GM12878 (cell line): ENCODE measurements at regions not wholly inside any gene's neighbourhood (a gene's known extent, or its start where the extent isn't known, plus 50 kb on each side); places are given as distances from the start of the nearest gene placed in this dataset.

Experiments used
- ATAC-seq: fragments of 200-7000 bp; cut with Tn5 transposase; 3 replicates; pipeline ENCODE4 v1.9.1; 2020; ENCODE audit warnings: mild to moderate bottlenecking, moderate library complexity
- BruUV-seq: library from RNA; stranded (reverse); fragments of 400-500 nt; replicated peaks from 2 replicates; lab custom pipeline; 2021; lab: Mats Ljungman, UMichigan
- CTCF ChIA-PET: fragments of 300-600 bp; sonication (Branson Sonifier 250); formaldehyde crosslinking; extraction: SDS; loops from one replicate; lab custom pipeline; 2021; ENCODE audit warnings: inconsistent platforms; lab: Yijun Ruan, JAX
- POLR2A ChIA-PET: fragments of 350-600 bp; formaldehyde crosslinking; extraction: SDS; loops from one replicate; lab custom pipeline; 2021; ENCODE audit warnings: inconsistent platforms; lab: Charles Lee
- RAD21 ChIA-PET: fragments of 300-600 bp; sonication (Branson Sonifier 250); formaldehyde crosslinking; loops from one replicate; lab custom pipeline; 2023; ENCODE audit warnings: antibody characterized with exemption; ENCODE audit not compliant: unreplicated experiment; lab: Charles Lee
- SMC1A ChIA-PET: fragments of 300-600 bp; sonication (Branson Sonifier 250); formaldehyde crosslinking; loops from one replicate; lab custom pipeline; 2023; ENCODE audit not compliant: unreplicated experiment, uncharacterized antibody; lab: Charles Lee
- DNase-seq: peaks from one replicate; pipeline ENCODE4 v3.0.0-alpha.2; 2011; ENCODE audit warnings: low read depth, low spot score
- FAIRE-seq: peaks from 3 replicates; lab custom pipeline; 2011; peaks lifted over from hg19 to GRCh38; lab: Jason Lieb, UNC
- H2AFZ ChIP-seq: 2 replicates; pipeline ENCODE4 v1.6.0; 2011; ENCODE audit warnings: low read depth, low read length, control low read depth; ENCODE audit not compliant: control insufficient read depth
- H3K27ac ChIP-seq: 2 replicates; pipeline ENCODE4 v1.5.1; 2011; ENCODE audit warnings: control low read depth; ENCODE audit not compliant: control insufficient read depth, insufficient read depth
- H3K27me3 ChIP-seq, 2 experiments: replicated peaks in 1 of 2; 2 replicates each; pipeline versions ENCODE4 v1.6.0 to v1.6.1; 2011; ENCODE audit warnings: low read length in 1 of 2; ENCODE audit not compliant: control insufficient read depth in 2 of 2, insufficient read depth in 2 of 2
- H3K36me3 ChIP-seq, 2 experiments: 2 replicates each; pipeline ENCODE4 v1.5.1; 2011; ENCODE audit warnings: low read length in 1 of 2; ENCODE audit not compliant: control insufficient read depth in 2 of 2, insufficient read depth in 2 of 2
- H3K4me1 ChIP-seq: 2 replicates; pipeline ENCODE4 v1.6.1; 2011; ENCODE audit warnings: mild to moderate bottlenecking, low read length, moderate library complexity, mixed read lengths; ENCODE audit not compliant: control insufficient read depth, insufficient read depth
- H3K4me2 ChIP-seq: 2 replicates; pipeline ENCODE4 v1.6.0; 2011; ENCODE audit warnings: control low read depth; ENCODE audit not compliant: control insufficient read depth, insufficient read depth
- H3K4me3 ChIP-seq: fragments of 200-600 bp; sonication (generic); 2 replicates; pipeline ENCODE4 v1.5.1; 2016
- H3K79me2 ChIP-seq: 2 replicates; pipeline ENCODE4 v1.6.0; 2011; ENCODE audit warnings: low read length; ENCODE audit not compliant: control insufficient read depth, insufficient read depth
- H3K9ac ChIP-seq: 2 replicates; pipeline ENCODE4 v1.8.0; 2011; ENCODE audit warnings: low read length, control low read depth, mixed read lengths; ENCODE audit not compliant: control insufficient read depth, insufficient read depth
- H3K9me3 ChIP-seq: replicated peaks from 3 replicates; pipeline ENCODE4 v1.5.1; 2011; ENCODE audit warnings: mild to moderate bottlenecking, low read length; ENCODE audit not compliant: control insufficient read depth, insufficient read depth
- H4K20me1 ChIP-seq: 2 replicates; pipeline ENCODE4 v1.6.0; 2011; ENCODE audit not compliant: control insufficient read depth, insufficient read depth
- BCL11A ChIP-seq: IDR thresholded peaks from 2 replicates; pipeline ENCODE4 v1.6.1; 2011; ENCODE audit warnings: low read depth, low read length
- CBX5 ChIP-seq: sonication (generic); IDR thresholded peaks from 2 replicates; pipeline ENCODE4 v1.6.1; 2016; ENCODE audit warnings: low read depth, moderate library complexity, mild to moderate bottlenecking, inconsistent platforms
- CHD4 ChIP-seq: fragments of 200-600 bp; sonication (generic); IDR thresholded peaks from 2 replicates; pipeline ENCODE4 v1.6.1; 2016; ENCODE audit warnings: mild to moderate bottlenecking
- CREB1 ChIP-seq: IDR thresholded peaks from 2 replicates; pipeline ENCODE4 v1.6.1; 2012; ENCODE audit warnings: low read depth, mild to moderate bottlenecking, inconsistent platforms
- EED ChIP-seq: sonication (generic); IDR thresholded peaks from 2 replicates; pipeline ENCODE4 v1.6.1; 2016; ENCODE audit warnings: antibody characterized with exemption, low read depth
- ETV6 ChIP-seq, 2 experiments: fragments of 450-650 bp in 1 of 2; IDR thresholded peaks in 1 of 2; conservative IDR thresholded peaks in 1 of 2; 2 replicates each; pipeline ENCODE4 v1.6.1; 2014; ENCODE audit warnings: antibody characterized with exemption in 1 of 2, borderline replicate concordance in 1 of 2, low read depth in 1 of 2, mild to moderate bottlenecking in 1 of 2, moderate library complexity in 1 of 2
- IKZF1 ChIP-seq: fragments of 450-650 bp; conservative IDR thresholded peaks from 2 replicates; pipeline ENCODE4 v1.6.1; 2017; ENCODE audit warnings: antibody characterized with exemption, mild to moderate bottlenecking
- JUND ChIP-seq: IDR thresholded peaks from 2 replicates; pipeline ENCODE4 v1.6.1; 2012; ENCODE audit warnings: low read depth, mild to moderate bottlenecking, low read length, improper control_type of control experiment, moderate library complexity
- RFX5 ChIP-seq: IDR thresholded peaks from 2 replicates; pipeline ENCODE4 v1.6.1; 2011; ENCODE audit warnings: low read depth, low read length, improper control_type of control experiment
- SPI1 ChIP-seq: IDR thresholded peaks from 2 replicates; pipeline ENCODE4 v1.6.1; 2011; ENCODE audit warnings: low read depth, mild to moderate bottlenecking, low read length, moderate library complexity, borderline replicate concordance; ENCODE audit not compliant: insufficient read depth
- SREBF2 ChIP-seq: IDR thresholded peaks from 2 replicates; pipeline ENCODE4 v1.6.1; 2012; ENCODE audit warnings: mild to moderate bottlenecking, low read length
- SUPT20H ChIP-seq: IDR thresholded peaks from 2 replicates; pipeline ENCODE4 v1.6.1; 2011; ENCODE audit warnings: low read depth, mild to moderate bottlenecking, low read length, moderate library complexity, borderline replicate concordance; ENCODE audit not compliant: control insufficient read depth
- SUZ12 ChIP-seq: fragments of 200-600 bp; sonication (generic); IDR thresholded peaks from one replicate; pipeline ENCODE4 v1.6.1; 2018; ENCODE audit warnings: antibody characterized with exemption, mild to moderate bottlenecking; ENCODE audit not compliant: unreplicated experiment
- ZNF24 ChIP-seq: fragments of 450-650 bp; IDR thresholded peaks from 2 replicates; pipeline ENCODE4 v1.6.1; 2017; ENCODE audit warnings: antibody characterized with exemption, mild to moderate bottlenecking
- ZSCAN29 ChIP-seq: fragments of 450-650 bp; IDR thresholded peaks from 2 replicates; pipeline ENCODE4 v1.6.1; 2017; ENCODE audit warnings: mild to moderate bottlenecking, moderate library complexity
- WGBS: methylation state at CpG from one replicate; pipeline ENCODE4 v1.1.6; 2016; ENCODE audit warnings: low lambda C conversion rate; ENCODE audit not compliant: insufficient replicate concordance, insufficient coverage; ENCODE audit errors: missing lambda C conversion rate; 5-methylcytosine and 5-hydroxymethylcytosine counted together
- in situ Hi-C: fragments of 300-500 bp; cut with MboI; formaldehyde crosslinking; loops from 9 replicates; pipeline ENCODE4 v1.14.3; 2018; ENCODE audit warnings: mixed read lengths
- intact Hi-C: fragments of 100-400 bp; cut with micrococcal nuclease; formaldehyde crosslinking; loops from one replicate; pipeline ENCODE4 v1.14.2; 2022; ENCODE audit not compliant: unreplicated experiment
- TF ChIP-seq, protein P1 (sequence below): fragments of 450-650 bp; IDR thresholded peaks from 2 replicates; pipeline ENCODE4 v1.6.1; 2016; ENCODE audit warnings: mild to moderate bottlenecking, moderate library complexity, borderline replicate concordance
- TF ChIP-seq, protein P2 (sequence below): fragments of 450-650 bp; IDR thresholded peaks from 2 replicates; pipeline ENCODE4 v1.6.1; 2016; ENCODE audit warnings: mild to moderate bottlenecking
- TF ChIP-seq, protein P3 (sequence below): fragments of 450-650 bp; IDR thresholded peaks from 2 replicates; pipeline ENCODE4 v1.6.1; 2017; ENCODE audit warnings: mild to moderate bottlenecking, low read depth, inconsistent platforms; ENCODE audit not compliant: poor library complexity, severe bottlenecking

DNA sequence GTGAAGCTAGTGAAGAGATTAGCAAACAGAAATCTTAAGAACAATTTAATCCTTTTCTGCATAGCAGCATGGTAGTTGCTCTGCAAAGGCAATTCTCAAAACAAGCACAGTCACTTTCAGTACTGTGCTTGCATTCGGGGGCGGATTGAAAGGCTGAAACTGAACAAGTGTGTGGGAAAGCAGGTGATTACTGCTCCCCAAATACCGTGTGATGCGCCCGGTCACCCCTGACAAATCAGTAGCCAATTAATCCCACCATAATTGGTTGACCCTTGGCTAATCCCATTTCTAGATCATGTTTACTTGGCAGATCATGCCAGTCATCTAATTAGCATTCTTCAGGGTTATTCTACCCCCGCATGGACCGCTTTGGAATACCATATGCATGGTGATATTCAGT, 76.5 kb upstream of the ADRB1 start:
- intact Hi-C loops, result no loop called here
- CTCF ChIA-PET, result interaction anchor here (1.7 kb wide), 2 partner anchors 16 to 95 kb away, joined by 3 to 5 read pairs; no protein-coding TSS in a partner anchor
- ATAC-seq, result peak; percentile 50
- in situ Hi-C loops, result no loop called here
- peaks cover 12% of the 10 kb centered on the region for H3K9me3 ChIP-seq
- no TSS peak for BruUV-seq
- H3K27me3 ChIP-seq, result no peaks in the 10 kb centered on the region
- RAD21 ChIA-PET, result no interaction called here
- H3K9ac ChIP-seq, result no peak overlapping the region
- no peaks in the 10 kb centered on the region for H3K36me3 ChIP-seq
- SMC1A ChIA-PET, result interaction anchor here (0.6 to 2.6 kb wide), 6 partner anchors 13 to 858 kb away, joined by 3 to 7 read pairs (median 4); no protein-coding TSS in a partner anchor
- DNase-seq, result no peak
- H3K4me2 ChIP-seq, result peak overlapping the region; percentile 46
- H3K4me3 ChIP-seq, result no peak overlapping the region
- no peak for FAIRE-seq
- H3K27ac ChIP-seq, result no peak overlapping the region
- POLR2A ChIA-PET, result interaction anchor here (0.6 to 1.0 kb wide), 3 partner anchors 13 to 118 kb away, joined by 4 read pairs; no protein-coding TSS in a partner anchor
- H3K79me2 ChIP-seq, result no peaks in the 10 kb centered on the region
- no peak overlapping the region for H2AFZ ChIP-seq
- H4K20me1 ChIP-seq, result no peaks in the 10 kb centered on the region
- 62% methylated on average over 7 of the region's 7 CpGs for WGBS
- peaks cover 25% of the 10 kb centered on the region for H3K4me1 ChIP-seq
- no peak for TF ChIP-seq ZNF24
- no peak for TF ChIP-seq ZSCAN29
- no peak for TF ChIP-seq SREBF2
- no peak for TF ChIP-seq EED
- TF ChIP-seq SUPT20H, result no peak
- no peak for TF ChIP-seq RFX5
- TF ChIP-seq ETV6 (conservative IDR thresholded peaks at IDR 0.05 in 1 of 2, IDR thresholded peaks at IDR 0.05 in 1 of 2; ENCODE audit: borderline replicate concordance in 1 of 2, low read depth in 1 of 2), result no peak
- no peak for TF ChIP-seq JUND
- TF ChIP-seq, protein P1, sequence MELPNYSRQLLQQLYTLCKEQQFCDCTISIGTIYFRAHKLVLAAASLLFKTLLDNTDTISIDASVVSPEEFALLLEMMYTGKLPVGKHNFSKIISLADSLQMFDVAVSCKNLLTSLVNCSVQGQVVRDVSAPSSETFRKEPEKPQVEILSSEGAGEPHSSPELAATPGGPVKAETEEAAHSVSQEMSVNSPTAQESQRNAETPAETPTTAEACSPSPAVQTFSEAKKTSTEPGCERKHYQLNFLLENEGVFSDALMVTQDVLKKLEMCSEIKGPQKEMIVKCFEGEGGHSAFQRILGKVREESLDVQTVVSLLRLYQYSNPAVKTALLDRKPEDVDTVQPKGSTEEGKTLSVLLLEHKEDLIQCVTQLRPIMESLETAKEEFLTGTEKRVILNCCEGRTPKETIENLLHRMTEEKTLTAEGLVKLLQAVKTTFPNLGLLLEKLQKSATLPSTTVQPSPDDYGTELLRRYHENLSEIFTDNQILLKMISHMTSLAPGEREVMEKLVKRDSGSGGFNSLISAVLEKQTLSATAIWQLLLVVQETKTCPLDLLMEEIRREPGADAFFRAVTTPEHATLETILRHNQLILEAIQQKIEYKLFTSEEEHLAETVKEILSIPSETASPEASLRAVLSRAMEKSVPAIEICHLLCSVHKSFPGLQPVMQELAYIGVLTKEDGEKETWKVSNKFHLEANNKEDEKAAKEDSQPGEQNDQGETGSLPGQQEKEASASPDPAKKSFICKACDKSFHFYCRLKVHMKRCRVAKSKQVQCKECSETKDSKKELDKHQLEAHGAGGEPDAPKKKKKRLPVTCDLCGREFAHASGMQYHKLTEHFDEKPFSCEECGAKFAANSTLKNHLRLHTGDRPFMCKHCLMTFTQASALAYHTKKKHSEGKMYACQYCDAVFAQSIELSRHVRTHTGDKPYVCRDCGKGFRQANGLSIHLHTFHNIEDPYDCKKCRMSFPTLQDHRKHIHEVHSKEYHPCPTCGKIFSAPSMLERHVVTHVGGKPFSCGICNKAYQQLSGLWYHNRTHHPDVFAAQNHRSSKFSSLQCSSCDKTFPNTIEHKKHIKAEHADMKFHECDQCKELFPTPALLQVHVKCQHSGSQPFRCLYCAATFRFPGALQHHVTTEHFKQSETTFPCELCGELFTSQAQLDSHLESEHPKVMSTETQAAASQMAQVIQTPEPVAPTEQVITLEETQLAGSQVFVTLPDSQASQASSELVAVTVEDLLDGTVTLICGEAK, result no peak
- TF ChIP-seq, protein P2, sequence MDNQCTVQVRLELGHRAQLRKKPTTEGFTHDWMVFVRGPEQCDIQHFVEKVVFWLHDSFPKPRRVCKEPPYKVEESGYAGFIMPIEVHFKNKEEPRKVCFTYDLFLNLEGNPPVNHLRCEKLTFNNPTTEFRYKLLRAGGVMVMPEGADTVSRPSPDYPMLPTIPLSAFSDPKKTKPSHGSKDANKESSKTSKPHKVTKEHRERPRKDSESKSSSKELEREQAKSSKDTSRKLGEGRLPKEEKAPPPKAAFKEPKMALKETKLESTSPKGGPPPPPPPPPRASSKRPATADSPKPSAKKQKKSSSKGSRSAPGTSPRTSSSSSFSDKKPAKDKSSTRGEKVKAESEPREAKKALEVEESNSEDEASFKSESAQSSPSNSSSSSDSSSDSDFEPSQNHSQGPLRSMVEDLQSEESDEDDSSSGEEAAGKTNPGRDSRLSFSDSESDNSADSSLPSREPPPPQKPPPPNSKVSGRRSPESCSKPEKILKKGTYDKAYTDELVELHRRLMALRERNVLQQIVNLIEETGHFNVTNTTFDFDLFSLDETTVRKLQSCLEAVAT, result 0 out of 2 replicates have a peak, but pooled peaks have one; percentile 34
- TF ChIP-seq SUZ12, result no peak
- no peak for TF ChIP-seq CBX5
- no peak for TF ChIP-seq CREB1
- TF ChIP-seq, protein P3, sequence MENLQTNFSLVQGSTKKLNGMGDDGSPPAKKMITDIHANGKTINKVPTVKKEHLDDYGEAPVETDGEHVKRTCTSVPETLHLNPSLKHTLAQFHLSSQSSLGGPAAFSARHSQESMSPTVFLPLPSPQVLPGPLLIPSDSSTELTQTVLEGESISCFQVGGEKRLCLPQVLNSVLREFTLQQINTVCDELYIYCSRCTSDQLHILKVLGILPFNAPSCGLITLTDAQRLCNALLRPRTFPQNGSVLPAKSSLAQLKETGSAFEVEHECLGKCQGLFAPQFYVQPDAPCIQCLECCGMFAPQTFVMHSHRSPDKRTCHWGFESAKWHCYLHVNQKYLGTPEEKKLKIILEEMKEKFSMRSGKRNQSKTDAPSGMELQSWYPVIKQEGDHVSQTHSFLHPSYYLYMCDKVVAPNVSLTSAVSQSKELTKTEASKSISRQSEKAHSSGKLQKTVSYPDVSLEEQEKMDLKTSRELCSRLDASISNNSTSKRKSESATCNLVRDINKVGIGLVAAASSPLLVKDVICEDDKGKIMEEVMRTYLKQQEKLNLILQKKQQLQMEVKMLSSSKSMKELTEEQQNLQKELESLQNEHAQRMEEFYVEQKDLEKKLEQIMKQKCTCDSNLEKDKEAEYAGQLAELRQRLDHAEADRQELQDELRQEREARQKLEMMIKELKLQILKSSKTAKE, result no peak
- TF ChIP-seq SPI1, result no peak
- TF ChIP-seq CHD4, result no peak
- no peak for TF ChIP-seq IKZF1
- 0 out of 2 replicates have a peak, but pooled peaks have one; percentile 16 for TF ChIP-seq BCL11A
